GM19372 (cell line): ENCODE measurements at regions not wholly inside any gene's neighbourhood (a gene's known extent, or its start where the extent isn't known, plus 50 kb on each side); places are given as distances from the start of the nearest gene placed in this dataset.

ENCODE experiments used
- ATAC-seq: cut with Tn5 transposase; IDR thresholded peaks from one replicate; pipeline ENCODE4 v1.9.1; 2021; ENCODE audit warnings: mild to moderate bottlenecking, low read depth, moderate library complexity; ENCODE audit not compliant: unreplicated experiment

DNA sequence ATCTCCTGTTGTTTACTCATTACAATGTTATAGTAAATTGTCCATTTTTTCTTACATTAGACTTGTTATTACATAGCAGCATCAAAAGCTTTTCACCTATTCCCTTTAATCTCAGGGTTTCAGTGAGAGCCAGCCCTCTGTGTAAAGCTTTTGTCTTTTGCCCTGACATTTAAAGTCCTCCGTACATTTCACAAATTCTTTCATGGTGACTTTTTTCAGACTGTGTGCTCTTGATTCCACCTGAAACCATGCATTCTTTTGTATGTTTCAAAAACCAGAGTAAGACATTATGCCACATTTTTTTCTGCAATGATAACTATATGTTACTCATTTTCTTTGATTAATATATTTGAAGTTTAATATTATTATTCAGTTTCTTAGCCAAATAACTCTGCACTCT is 781.4 kb upstream of the ROBO1 start:
- ATAC-seq = no peak

DNA sequence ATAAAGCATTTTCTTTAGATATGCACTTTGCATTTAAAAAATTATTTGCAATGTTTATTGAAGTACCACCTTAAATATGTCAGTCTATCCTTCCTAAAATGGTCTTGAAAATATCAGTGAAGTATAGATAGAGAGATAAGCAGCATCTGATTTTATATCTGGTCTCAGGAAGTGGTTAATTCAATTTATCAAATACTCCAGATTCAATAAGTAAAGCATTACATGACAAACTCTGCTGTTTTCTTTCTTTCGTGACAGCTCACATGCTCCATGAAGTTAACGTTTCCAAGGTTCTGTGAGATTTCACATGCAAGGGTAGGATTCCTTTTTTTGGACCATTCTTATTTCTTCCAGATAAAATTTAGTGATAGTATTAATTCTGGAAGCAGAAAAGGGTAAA is 775.4 kb upstream of the ROBO1 start:
- ATAC-seq = no peak

DNA sequence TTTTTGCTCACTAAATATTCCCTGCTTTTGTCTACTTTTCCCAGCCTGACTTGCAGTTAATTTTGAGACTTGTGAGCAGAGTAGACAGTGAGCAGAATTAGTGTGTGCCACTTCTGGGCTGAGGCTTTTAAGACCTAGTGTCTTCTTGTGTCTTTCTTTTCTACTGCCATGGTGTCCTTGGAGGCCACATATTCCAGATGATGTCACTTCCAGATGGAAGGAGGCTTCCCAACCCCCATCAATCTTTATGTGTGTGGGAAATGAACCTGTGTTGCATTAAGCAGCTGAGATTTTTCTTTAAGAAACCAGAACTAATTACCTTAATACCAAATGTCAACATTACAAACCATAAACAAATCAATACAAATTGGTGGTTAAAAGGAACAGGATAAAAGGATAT is 774.7 kb upstream of the ROBO1 start:
- no peak for ATAC-seq

DNA sequence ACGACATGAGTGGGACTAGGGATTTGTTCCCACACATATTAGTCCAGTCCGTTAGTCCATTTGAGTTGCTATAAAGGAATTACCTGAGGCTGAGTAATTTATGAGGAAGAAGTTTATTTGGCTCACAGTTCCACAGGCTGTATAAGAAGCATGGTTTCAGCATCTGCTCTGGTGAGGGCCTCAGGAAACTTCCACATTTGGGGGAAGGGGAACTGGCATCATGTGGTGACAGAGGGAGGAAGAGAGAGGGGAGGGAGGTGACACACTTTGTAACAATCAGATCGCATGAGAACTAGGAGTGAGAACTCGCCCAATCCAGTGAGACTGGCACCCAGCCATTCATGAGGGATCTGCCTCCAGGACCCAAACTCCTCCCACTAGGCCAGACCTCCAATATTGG is 769.9 kb upstream of the ROBO1 start:
- no peak for ATAC-seq

DNA sequence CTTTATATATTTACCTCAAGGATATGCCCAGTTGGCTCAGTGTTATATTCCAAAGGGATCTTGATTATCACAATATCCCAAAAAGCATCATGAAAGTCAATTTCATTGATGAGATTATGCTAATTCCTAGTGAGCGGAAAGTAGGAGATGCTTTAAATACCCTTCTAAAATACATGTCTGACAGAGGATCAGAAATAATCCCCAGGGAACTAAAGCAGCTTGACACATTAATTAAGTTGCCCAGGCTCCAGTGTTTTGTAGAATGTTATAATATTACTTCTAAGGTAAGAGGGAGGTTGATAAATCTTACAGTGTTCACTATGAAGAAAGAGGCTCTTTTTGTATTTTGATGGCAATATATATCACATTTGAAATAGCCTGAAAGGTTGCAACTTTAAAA is 767.5 kb upstream of the ROBO1 start:
- no peak for ATAC-seq

DNA sequence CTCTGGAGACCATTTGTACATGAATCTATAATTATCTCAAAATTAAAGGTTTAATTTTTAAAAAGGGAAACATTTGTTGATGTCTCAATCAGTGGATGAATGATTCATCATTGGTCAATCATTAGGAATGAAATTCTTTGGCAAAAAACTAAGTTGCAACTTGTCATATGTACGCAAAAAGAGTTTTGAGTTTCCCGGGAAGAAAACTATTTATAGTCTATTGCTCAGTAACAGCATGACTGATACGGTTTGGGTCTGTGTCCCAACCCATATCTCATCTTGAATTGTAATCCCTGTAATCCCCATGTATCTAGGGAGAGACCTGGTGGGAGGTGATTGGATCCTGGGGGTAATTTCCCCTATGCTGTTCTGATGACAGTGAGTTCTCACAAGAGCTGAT is 765.8 kb upstream of the ROBO1 start:
- no peak for ATAC-seq

DNA sequence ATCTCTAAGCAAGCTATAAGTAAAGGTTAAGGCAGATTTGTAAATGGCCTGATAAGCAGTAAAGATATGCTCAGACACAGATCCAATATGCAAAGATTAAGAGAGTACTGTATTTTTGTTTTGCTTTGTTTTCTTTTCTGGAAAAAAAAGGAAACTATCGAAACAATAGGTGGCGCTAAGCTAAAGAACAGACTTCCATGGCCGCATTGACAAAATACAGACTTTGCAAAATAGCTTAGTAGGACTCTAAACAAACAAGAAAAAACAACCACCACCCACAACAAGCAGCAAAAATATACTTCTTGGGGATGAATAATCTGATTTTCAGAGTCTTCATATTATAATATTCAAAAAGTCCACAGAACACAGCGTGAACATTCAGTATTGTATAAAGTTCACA is 758.4 kb upstream of the ROBO1 start:
- ATAC-seq = no peak

DNA sequence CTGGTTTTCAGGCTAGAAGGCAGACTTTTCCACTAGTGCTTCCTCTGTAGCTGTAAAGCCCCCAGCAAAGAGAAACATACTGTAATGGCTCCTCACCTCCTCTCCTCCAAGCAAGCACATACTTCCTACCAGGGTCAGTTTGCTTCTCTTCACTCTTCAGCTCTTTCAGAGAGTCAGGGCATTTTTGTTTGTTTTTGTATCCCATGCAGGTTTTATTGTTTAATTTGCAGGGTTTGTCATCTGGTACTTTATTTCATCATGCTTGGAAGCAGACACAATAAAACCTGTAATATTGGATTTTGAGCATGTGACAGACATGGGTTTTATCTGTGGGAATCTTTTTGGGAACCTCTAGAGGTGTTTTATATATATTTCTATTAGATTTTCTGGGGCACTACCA is 753.3 kb upstream of the ROBO1 start:
- no peak for ATAC-seq

DNA sequence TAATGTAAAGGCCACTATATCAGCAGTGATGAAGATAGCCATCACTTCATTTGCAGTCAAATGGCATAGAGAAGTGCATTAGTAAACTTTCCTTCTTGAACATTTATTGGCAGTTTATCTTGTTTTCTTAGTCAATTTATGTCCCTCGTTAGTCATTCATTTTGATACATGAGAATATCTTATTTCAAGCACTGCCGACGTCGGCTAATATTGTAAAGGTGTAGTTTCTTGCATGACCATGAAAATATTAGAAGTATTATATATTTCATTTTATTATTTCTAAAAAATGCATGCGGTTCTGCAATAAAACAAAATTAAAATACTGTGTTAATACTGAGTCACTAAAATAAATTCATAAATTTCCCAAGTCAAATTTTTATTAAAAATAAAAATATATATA is 751.6 kb upstream of the ROBO1 start:
- no peak for ATAC-seq

DNA sequence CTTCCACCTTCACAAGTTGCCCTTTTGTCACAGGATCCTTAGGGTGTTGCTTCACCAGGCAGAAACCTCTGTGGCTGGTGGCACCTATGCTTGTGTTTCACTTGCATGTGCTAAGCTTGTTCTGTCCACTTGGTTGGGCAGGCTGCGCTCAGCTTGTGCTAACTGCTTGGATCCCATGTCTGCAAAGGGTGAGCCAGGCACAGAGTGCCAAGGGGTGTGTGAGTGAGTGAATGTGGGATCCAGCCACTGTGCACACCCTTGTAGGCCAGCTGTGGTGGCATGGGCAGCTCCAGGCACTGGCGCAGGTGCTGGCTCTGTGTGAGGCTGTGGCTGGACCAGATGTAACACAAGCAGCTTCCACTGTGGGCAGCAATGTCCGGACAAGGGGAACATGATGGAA is 728.7 kb upstream of the ROBO1 start:
- ATAC-seq = no peak

DNA sequence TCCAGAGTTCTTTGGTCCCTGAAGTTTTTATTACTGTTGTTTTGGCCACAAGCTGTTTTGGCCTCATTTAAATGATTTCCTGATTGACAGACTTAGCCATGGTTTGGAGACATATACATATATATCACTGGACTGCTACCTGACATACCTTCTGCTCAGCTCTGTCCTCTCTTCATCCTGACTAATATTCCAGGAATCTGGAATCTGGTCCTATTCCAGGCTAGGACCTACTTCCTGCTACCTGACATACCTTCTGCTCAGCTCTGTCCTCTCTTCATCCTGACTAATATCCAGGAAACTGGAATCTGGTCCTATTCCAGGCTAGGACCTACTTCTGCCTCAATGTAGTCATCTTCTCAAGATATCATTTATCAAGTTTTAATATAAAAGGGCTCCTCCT is 724.4 kb upstream of the ROBO1 start:
- no peak for ATAC-seq

DNA sequence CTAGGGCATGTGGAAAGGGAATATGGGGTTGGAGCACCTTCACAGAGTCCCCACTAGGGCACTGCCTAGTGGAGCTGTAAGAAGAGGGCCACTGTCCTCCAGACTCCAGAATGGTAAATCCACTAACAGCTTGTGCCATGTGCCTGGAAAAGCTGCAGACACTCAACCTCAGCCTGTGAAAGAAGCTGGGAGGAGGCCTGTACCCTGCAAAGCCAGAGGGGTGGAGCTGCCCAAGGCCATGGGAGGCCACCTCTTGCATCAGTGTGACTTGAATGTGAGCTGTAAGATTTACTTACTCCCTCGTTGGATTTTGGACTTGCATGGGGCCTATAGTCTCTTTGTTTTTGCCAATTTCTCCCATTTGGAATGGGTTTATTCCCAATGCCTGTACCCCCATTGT is 705.2 kb upstream of the ROBO1 start:
- ATAC-seq = no peak

DNA sequence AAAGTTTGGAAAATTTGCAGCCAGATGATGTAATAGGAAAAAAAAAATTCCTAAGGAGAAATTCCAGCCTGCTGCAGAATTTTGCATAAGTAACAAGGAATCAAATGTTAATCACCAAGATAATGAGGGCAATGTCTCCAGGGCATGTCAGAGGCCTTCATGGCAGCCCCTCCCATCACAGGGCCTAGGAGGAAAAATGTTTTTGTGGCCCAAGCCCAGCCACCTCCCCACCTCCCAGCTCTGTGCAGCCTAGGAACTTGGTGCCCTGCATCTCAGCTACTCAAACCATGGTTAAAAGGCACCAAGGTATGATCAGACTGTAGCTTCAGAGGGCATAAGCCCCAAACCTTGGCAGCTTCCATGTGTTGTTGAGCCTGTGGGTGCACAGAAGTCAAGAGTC is 704.7 kb upstream of the ROBO1 start:
- no peak for ATAC-seq

DNA sequence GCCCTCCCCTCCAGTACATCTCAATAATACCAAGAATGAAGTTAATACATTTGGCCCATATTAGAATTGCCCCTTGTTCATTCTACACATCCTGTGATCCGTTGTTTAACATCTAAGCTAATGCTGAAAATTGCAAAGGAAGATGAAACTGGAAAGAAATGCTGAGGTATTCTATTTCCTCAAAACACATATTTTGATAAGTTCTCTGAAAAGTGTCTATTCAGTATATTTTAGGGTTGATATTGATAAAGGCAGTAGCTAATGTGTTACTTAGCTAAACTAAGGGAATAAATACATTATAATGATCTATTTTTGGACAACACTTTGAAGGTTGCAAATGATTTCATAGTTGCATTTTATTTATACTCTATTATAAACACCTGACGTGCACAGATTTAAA is 702.6 kb upstream of the ROBO1 start:
- ATAC-seq = no peak

DNA sequence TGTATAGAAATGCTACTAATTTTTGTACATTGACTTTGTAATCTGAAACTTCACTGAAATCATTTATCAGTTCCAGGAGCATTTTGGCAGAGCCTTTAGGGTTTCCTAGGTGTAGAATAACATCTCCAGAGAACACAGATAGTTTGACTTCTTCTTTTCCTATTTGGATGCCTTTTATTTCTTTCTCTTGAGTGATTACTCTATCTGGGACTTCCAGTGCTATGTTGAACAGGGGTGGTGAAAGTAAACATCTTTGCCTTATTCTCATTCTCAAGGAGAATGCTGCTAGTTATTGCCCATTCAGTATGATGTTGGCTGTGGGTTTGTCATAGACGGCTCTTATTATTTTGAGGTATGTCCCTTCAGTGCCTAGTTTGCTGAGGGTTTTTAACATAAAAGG is 697.9 kb upstream of the ROBO1 start:
- no peak for ATAC-seq

DNA sequence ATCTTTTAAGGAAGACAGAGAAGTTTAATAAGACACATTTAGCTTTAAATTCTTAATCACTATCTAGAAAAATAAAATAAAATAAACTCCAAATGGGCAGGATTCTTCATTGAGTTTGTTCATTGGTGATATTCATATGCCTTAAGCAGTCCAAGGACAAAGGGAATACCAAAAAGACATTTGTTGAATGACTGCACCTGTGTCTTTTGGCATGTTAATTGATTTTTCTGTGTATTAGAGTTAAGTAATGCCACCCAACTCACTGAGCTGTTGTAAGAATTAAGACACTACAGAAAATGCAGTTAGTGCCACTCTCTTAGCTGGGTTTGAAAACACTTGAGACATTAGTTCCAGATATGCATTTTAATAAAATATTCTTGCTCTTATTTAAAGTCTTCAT is 683.6 kb upstream of the ROBO1 start:
- ATAC-seq = no peak

DNA sequence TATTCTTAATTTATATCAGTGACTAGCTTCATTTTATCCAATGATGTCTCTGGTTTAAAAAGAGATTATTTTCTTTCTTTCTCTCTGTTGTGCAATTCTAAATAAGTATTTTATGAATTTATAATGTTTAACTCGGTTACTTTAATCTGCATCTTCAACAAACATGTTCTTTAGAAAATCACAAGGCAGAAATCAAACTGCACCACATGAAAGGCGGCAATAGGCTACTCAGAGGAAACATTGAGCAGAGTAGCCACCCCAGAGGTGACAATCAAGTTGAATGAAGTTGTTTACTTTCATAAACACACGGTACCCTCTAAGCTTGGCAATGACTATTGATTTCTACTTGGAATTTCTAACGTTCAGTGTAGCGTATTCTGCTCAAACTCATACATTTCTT is 677.8 kb upstream of the ROBO1 start:
- ATAC-seq = no peak

DNA sequence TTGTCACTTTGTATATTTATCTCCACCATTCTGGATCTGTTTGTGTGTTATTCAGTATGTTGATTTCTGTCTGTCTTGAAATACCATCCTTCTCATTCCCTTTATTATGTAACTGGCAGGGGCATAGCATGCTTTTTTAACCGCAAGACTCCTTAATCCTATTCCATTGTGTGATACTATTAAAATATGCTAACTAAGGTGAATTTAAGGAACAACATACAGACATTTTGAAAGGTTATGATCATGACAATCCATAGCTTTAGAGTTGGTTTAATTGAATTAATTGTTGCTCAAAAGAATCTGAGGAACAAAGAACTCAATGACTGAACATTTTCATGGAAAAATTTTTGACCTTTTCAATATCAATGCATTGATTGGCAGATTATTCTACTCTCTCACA is 677.3 kb upstream of the ROBO1 start:
- no peak for ATAC-seq

DNA sequence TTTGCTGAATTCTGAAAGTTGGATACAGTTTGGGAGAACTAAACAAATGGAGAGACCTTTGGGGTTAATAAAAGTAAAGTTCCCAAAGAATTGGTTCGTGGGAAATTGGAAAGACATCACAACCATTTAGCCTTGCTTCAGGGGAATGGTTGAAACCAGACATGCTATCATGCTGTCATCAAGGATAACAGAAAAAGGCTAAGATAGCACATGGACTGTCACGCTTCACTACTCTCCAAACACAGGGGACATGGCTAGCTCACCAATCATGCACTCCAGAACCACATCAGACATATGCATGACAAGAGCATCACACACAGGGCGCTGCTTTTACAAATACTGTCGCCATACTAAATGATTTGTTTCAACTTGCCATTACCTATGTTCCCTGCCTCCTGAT is 671.7 kb upstream of the ROBO1 start:
- no peak for ATAC-seq

DNA sequence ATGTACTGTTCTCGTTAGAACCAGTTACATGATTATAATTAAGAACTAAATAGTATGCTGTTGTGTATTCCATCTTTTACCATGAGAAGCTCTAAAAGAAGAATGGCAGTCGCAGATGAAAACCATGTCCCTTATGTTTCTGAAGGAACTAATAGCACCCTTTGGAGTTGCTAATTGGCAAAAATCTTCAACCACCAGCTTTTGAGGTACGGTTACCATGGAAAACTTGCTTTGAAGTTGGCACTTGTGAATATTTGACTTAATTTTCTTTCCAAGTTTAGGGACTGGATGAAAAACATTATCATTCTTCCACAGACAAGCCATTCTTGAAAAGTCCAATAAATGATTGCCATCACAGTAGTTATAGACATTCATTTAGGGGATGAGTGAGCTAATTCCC is 666.6 kb upstream of the ROBO1 start:
- no peak for ATAC-seq

DNA sequence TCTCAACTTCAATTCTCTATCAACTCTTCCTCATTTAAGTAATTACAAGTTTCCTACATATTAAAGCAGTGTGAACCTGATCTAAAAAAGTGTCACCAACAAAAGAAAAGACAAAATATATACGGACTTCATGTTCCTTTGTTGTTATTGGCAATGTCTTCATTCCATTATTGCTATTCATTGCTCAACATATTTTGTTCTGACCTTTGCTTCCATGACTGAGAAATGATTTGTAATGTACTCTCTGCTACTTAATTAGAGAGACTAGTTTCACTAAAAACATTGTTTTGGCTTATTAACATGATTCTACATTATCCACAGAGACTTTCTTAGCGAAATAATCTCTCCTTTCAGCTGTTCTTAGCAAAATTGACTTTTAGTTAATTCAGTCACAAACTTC is 657.2 kb upstream of the ROBO1 start:
- ATAC-seq = no peak

DNA sequence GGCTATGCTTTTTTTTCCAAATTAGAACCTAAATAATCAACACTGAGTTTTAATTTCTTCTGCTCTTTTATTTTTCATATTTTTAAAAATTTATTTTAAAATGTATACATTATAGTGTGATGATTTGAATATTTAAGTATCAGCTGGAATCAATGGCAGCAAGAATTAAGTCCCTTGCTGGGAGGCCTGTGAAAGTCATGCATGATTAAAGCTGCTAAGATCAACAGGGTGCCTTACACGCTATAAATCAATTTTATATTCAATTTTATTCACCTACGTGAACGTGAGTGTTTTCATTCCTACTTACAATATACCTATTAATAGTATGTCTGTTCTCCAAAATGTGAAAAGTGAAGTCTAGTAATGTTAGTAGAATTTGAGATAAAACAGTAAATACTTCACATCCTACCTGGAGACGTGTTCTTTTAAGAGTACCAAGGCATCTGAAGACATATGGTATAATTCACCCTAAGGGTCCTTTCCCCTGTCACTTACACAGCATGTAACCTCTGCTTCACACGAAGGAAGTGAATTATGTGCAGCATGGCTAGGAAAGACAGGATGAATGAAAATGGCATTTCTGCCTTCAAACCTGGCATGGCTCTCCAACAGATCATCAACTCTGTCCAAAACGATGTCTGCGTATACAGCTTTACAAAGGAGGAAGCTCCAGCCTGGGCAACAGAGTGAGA is 640.4 kb upstream of the ROBO1 start:
- no peak for ATAC-seq

DNA sequence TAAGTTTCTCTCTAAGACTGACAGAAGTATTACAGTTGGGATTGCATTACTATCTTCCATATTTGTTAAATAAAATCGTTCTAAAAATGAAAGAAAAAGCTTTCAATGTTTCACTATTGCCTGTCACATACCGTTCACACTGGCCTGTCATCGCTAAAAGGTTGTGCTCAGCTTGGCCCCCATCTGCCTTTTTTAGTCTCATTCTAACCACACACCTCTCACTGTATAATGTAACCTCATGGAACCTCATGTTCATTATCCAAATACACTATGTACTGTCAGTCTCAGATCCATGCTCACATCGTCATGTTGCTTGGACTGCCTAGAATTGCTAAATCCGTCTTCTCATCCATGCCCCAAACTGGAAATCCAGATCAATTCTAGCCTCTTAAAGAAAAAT is 637.8 kb upstream of the ROBO1 start:
- no peak for ATAC-seq
